Tibial artery (tissue), 4 donors: ENCODE measurements at regions not wholly inside any gene's neighbourhood (a gene's known extent, or its start where the extent isn't known, plus 50 kb on each side); places are given as distances from the start of the nearest gene placed in this dataset.

Experiments used
- DNase-seq, 2 donors: peaks; one replicate each; pipeline ENCODE4 v3.0.0-alpha.2; 2019
- H3K27ac ChIP-seq, 2 donors: fragments of 200-600 bp; sonication (generic) in 1 of 2; 1 replicate in 1 of 2; 2 replicates in 1 of 2; pipeline ENCODE4 v1.5.1; 2018 to 2019; ENCODE audit warnings: mild to moderate bottlenecking in 1 of 2
- H3K27me3 ChIP-seq, 2 donors: fragments of 200-600 bp; sonication (generic) in 1 of 2; one replicate each; pipeline versions ENCODE4 v1.5.1 to v1.6.0; 2016 to 2019
- H3K36me3 ChIP-seq, 3 donors: fragments of 200-600 bp; sonication (generic) in 2 of 3; one replicate each; pipeline ENCODE4 v1.5.1; 2016 to 2019; ENCODE audit warnings: mild to moderate bottlenecking in 2 of 3
- H3K4me1 ChIP-seq, 4 donors: fragments of 200-600 bp; sonication (generic) in 2 of 4; 1 replicate in 3 of 4; 2 replicates in 1 of 4; pipeline ENCODE4 v1.5.1; 2016 to 2019
- H3K4me3 ChIP-seq, 2 donors: fragments of 200-600 bp; sonication (generic) in 1 of 2; 1 replicate in 1 of 2; 2 replicates in 1 of 2; pipeline ENCODE4 v1.5.1; 2018 to 2019; ENCODE audit warnings: mild to moderate bottlenecking in 2 of 2
- H3K9me3 ChIP-seq, 3 donors: fragments of 200-600 bp; sonication (generic) in 1 of 3; one replicate each; pipeline ENCODE4 v1.5.1; 2016 to 2019
- intact Hi-C: fragments of 100-400 bp; cut with DNase I; formaldehyde crosslinking; loops from one replicate; pipeline ENCODE4 v1.15.0; 2023; ENCODE audit warnings: low total_unique reads
- TF ChIP-seq, protein P1 (sequence below), 2 experiments: fragments of 200-600 bp in 1 of 2; fragments of 450-650 bp in 1 of 2; IDR thresholded peaks; one replicate each; pipeline ENCODE4 v1.5.1; 2017 to 2019; ENCODE audit warnings: antibody characterized with exemption in 2 of 2, mild to moderate bottlenecking in 1 of 2, moderate library complexity in 1 of 2

DNA sequence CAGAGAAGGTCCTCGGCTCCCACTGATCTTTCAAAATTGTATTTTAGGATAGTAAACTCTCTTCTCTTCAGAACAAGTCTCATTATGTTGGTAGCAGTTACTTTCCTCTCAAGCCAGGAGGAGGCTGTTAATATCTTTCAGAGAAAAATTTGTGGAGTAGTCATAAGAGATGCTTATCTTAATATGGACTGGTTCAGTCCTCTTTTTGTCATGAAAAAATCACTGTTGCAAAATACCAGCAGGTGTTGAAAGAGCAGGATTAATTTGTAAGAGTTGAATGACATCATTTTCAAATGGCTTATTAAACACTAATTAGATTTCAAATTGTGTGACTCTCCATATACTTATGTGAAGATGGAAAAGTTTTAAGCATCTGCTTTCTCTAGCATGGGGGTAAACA lies 662.5 kb downstream of the POM121L12 start:
- no peaks in the 10 kb centered on the region for H3K9me3 ChIP-seq
- no peak overlapping the region for H3K27ac ChIP-seq
- intact Hi-C loops, result no loop called here
- no peak overlapping the region for H3K4me3 ChIP-seq
- no peaks in the 10 kb centered on the region for H3K4me1 ChIP-seq
- TF ChIP-seq, protein P1, sequence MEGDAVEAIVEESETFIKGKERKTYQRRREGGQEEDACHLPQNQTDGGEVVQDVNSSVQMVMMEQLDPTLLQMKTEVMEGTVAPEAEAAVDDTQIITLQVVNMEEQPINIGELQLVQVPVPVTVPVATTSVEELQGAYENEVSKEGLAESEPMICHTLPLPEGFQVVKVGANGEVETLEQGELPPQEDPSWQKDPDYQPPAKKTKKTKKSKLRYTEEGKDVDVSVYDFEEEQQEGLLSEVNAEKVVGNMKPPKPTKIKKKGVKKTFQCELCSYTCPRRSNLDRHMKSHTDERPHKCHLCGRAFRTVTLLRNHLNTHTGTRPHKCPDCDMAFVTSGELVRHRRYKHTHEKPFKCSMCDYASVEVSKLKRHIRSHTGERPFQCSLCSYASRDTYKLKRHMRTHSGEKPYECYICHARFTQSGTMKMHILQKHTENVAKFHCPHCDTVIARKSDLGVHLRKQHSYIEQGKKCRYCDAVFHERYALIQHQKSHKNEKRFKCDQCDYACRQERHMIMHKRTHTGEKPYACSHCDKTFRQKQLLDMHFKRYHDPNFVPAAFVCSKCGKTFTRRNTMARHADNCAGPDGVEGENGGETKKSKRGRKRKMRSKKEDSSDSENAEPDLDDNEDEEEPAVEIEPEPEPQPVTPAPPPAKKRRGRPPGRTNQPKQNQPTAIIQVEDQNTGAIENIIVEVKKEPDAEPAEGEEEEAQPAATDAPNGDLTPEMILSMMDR (IDR thresholded peaks at IDR 0.05), result no peak
- H3K27me3 ChIP-seq, result no peaks in the 10 kb centered on the region
- no peaks in the 10 kb centered on the region for H3K36me3 ChIP-seq
- no peak for DNase-seq

DNA sequence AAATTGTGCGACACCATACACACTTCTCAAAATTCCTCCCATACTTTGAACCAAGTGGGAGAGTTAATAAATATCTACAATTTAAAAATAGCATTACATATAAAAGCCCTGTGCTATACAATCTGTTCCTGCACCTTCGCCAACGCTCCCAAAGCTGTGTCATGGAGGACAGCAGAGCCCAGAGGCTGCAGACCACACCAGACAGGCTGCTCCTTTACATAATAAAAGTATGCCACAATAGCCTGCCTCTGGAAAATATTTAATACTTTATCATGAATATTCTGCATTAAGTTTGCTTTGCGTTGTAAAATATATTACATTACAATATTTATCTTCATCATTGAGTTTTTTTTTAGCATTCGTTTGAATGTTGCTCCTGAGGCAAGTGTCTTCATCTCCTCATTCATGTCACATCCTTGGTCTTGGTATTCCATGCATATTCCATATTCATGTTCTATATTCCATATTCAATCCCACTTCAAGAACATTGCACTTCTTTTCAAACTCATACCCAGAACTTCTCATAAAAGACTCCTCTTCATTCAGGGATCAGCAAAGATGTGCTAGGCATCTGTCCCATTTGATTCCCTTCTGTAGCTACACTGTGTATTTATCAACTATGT lies 663.9 kb downstream of the POM121L12 start:
- intact Hi-C loops, result no loop called here
- no peak overlapping the region for H3K27ac ChIP-seq
- no peaks in the 10 kb centered on the region for H3K9me3 ChIP-seq
- TF ChIP-seq, protein P1 (IDR thresholded peaks at IDR 0.05), result no peak
- no peaks in the 10 kb centered on the region for H3K36me3 ChIP-seq
- DNase-seq, result no peak
- H3K27me3 ChIP-seq, result no peaks in the 10 kb centered on the region
- no peaks in the 10 kb centered on the region for H3K4me1 ChIP-seq
- no peak overlapping the region for H3K4me3 ChIP-seq

DNA sequence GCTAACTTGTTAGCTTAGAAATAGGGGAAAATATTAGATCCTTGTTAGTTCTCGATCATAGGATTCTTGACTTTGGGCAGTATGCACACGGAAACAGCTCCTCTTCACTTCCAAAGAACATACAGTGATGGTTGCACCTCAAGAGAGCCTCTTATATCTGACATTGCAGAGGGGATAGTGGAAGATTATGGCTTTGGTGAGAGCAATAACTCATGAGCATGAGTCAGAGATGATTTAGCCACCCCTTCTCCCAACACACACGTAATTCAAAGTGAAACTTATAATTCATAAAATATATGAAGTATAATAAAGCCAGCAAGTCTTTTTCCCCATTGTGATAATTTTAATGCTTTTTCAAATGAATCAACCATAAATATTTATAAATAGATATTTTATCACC lies 683.7 kb downstream of the POM121L12 start:
- H3K9me3 ChIP-seq, result peaks cover 0 to 6% (median 0%) of the 10 kb centered on the region in 3 donors
- no peaks in the 10 kb centered on the region for H3K36me3 ChIP-seq
- no peak overlapping the region for H3K27ac ChIP-seq
- H3K4me1 ChIP-seq, result no peaks in the 10 kb centered on the region
- TF ChIP-seq, protein P1 (IDR thresholded peaks at IDR 0.05), result no peak
- no peaks in the 10 kb centered on the region for H3K27me3 ChIP-seq
- intact Hi-C loops, result no loop called here
- H3K4me3 ChIP-seq, result no peak overlapping the region
- DNase-seq, result no peak

DNA sequence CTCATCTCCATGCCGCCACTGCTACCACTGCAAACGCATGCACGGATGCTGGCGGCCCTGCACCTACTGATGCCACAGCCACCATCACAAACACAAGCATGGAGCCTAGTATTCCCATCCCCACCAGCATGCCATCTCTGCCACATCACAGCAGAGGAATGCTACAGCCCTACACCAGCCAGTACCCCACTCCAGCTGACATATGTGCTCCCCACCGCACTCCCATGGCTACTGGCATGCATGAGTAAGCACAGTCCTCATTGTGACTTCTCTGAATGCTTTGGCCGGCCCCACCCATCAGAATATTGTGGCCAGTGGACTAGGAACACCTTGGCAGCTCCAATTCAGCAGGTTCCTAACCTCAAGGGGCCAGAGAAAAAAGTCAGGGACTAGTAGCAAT lies 705.5 kb downstream of the POM121L12 start:
- DNase-seq, result no peak
- TF ChIP-seq, protein P1 (IDR thresholded peaks at IDR 0.05), result no peak
- no peak overlapping the region for H3K4me3 ChIP-seq
- peaks cover 0 to 6% (median 0%) of the 10 kb centered on the region in 3 donors for H3K9me3 ChIP-seq
- no peaks in the 10 kb centered on the region for H3K36me3 ChIP-seq
- intact Hi-C loops, result no loop called here
- H3K27me3 ChIP-seq, result no peaks in the 10 kb centered on the region
- no peaks in the 10 kb centered on the region for H3K4me1 ChIP-seq
- no peak overlapping the region for H3K27ac ChIP-seq

DNA sequence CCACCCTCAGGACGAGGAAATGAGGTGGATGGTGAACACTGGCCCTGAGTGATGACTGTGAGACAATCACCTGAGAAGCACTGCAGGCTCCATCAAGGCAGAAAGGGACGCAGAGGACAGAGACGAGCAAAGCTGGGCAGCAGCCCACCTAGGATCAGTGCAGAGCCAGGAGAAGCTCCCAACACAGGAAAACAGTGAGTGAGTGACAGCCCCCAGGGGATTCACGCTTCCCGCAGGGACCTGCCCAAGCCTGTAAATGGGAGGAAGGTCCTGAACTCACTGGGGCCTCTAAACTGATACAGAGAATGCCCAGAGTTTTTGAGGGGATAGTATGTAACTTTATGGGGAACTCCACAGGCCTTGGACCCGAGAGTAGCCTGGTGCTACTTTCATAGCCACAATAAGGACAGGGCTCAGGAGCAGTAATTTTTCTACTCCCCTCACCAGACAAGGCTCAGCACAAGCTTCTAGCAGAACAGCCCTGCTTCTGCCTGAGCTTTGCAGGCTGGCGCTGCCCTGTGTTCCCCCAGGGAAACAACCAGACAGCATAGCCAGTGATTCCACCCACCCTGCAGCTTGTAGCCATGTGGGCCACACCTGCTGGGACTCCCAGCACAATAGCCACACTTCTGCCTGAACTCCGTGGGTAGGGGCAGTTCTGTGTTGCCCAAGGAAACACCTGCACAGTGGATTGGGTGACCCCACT lies 708.4 kb downstream of the POM121L12 start:
- H3K27me3 ChIP-seq, result no peaks in the 10 kb centered on the region
- no peaks in the 10 kb centered on the region for H3K4me1 ChIP-seq
- H3K36me3 ChIP-seq, result no peaks in the 10 kb centered on the region
- no peak overlapping the region for H3K27ac ChIP-seq
- no peak for DNase-seq
- peaks cover 0 to 4% (median 0%) of the 10 kb centered on the region in 3 donors for H3K9me3 ChIP-seq
- TF ChIP-seq, protein P1 (IDR thresholded peaks at IDR 0.05), result no peak
- intact Hi-C loops, result no loop called here
- H3K4me3 ChIP-seq, result no peak overlapping the region
